ENCODE measurements at regions not wholly inside any gene's neighbourhood (a gene's known extent, or its start where the extent isn't known, plus 50 kb on each side); places are given as distances from the start of the nearest gene placed in this dataset.

GRCh38 chr1:76759171-76759860 lies 108.0 kb upstream of the ST6GALNAC5 start:
- Mint-ChIP-seq H3K27me3 (ENCODE audit: insufficient read depth, unreplicated experiment) (peaks cover 10% of the 10 kb centered on the region), H3K4me3 (ENCODE audit: unreplicated experiment) (no peak overlapping the region), H3K9me3 (ENCODE audit: unreplicated experiment) (no peaks in the 10 kb centered on the region), H3K36me3 (ENCODE audit: insufficient read depth, unreplicated experiment) (no peaks in the 10 kb centered on the region), H3K4me1 (ENCODE audit: low read depth, unreplicated experiment) (no peaks in the 10 kb centered on the region), H3K27ac (ENCODE audit: unreplicated experiment) (no peak overlapping the region)
- POLR2A ChIA-PET, result no interaction called here
- no peak for DNase-seq
- no peak for TF ChIP-seq CTCF (IDR thresholded peaks at IDR 0.05; ENCODE audit: insufficient read depth in 1 of 2, low read depth in 1 of 2, low read length in 1 of 2, severe bottlenecking in 1 of 2, unreplicated experiment in 1 of 2)
- no peaks in the 10 kb centered on the region for H3K4me1 ChIP-seq
- BruUV-seq (replicated peaks), result no TSS peak
- CTCF ChIA-PET, result no interaction called here
- H3K27me3 ChIP-seq (replicated peaks; ENCODE audit: control insufficient read depth, insufficient read depth, low read length), result no peaks in the 10 kb centered on the region
- intact Hi-C loops (cut with micrococcal nuclease; ENCODE audit: unreplicated experiment), result no loop called here
- H3K9me3 ChIP-seq, result no peaks in the 10 kb centered on the region
- no peak overlapping the region for H3K4me3 ChIP-seq (ENCODE audit: low read depth, low read length)
- no peaks in the 10 kb centered on the region for H3K36me3 ChIP-seq (ENCODE audit: control insufficient read depth, insufficient read depth, low read length)

- Mint-ChIP-seq H3K27me3 (ENCODE audit: insufficient read depth, unreplicated experiment) (peaks cover 15% of the 10 kb centered on the region), H3K27ac (ENCODE audit: unreplicated experiment) (no peak overlapping the region), H3K4me3 (ENCODE audit: unreplicated experiment) (no peak overlapping the region), H3K36me3 (ENCODE audit: insufficient read depth, unreplicated experiment) (no peaks in the 10 kb centered on the region), H3K9me3 (ENCODE audit: unreplicated experiment) (no peaks in the 10 kb centered on the region), H3K4me1 (ENCODE audit: low read depth, unreplicated experiment) (no peaks in the 10 kb centered on the region)
- Histone ChIP-seq H3K36me3 (ENCODE audit: control insufficient read depth, insufficient read depth, low read length) (no peaks in the 10 kb centered on the region), H3K9me3 (no peaks in the 10 kb centered on the region), H3K27me3 (replicated peaks; ENCODE audit: control insufficient read depth, insufficient read depth, low read length) (no peaks in the 10 kb centered on the region), H3K4me1 (no peaks in the 10 kb centered on the region), H3K4me3 (ENCODE audit: low read depth, low read length) (no peak overlapping the region)
- intact Hi-C loops (cut with micrococcal nuclease; ENCODE audit: unreplicated experiment), result no loop called here
- BruUV-seq (replicated peaks), result no TSS peak
- DNase-seq, result no peak
- ChIA-PET POLR2A (no interaction called here), CTCF (no interaction called here)
- no peak for TF ChIP-seq CTCF (IDR thresholded peaks at IDR 0.05; ENCODE audit: insufficient read depth in 1 of 2, low read depth in 1 of 2, low read length in 1 of 2, severe bottlenecking in 1 of 2, unreplicated experiment in 1 of 2)
Measured at GRCh38 chr1:76759950-76760349, 107.3 kb upstream of the ST6GALNAC5 start.

- BruUV-seq (replicated peaks), result no TSS peak
Measured at GRCh38 chr1:76763738-76764137, 103.5 kb upstream of the ST6GALNAC5 start.

More at GRCh38 chr1:76763738-76764137, 103.5 kb upstream of the ST6GALNAC5 start:
- Mint-ChIP-seq H3K27me3 (ENCODE audit: insufficient read depth, unreplicated experiment) (peaks cover 9% of the 10 kb centered on the region), H3K27ac (ENCODE audit: unreplicated experiment) (no peak overlapping the region), H3K4me1 (ENCODE audit: low read depth, unreplicated experiment) (no peaks in the 10 kb centered on the region), H3K9me3 (ENCODE audit: unreplicated experiment) (no peaks in the 10 kb centered on the region), H3K4me3 (ENCODE audit: unreplicated experiment) (no peak overlapping the region), H3K36me3 (ENCODE audit: insufficient read depth, unreplicated experiment) (no peaks in the 10 kb centered on the region)
- Histone ChIP-seq H3K27me3 (replicated peaks; ENCODE audit: control insufficient read depth, insufficient read depth, low read length) (no peaks in the 10 kb centered on the region), H3K4me3 (ENCODE audit: low read depth, low read length) (no peak overlapping the region), H3K36me3 (ENCODE audit: control insufficient read depth, insufficient read depth, low read length) (no peaks in the 10 kb centered on the region), H3K9me3 (no peaks in the 10 kb centered on the region), H3K4me1 (no peaks in the 10 kb centered on the region)
- CTCF ChIA-PET, result no interaction called here
- TF ChIP-seq CTCF (IDR thresholded peaks at IDR 0.05; ENCODE audit: insufficient read depth in 1 of 2, low read depth in 1 of 2, low read length in 1 of 2, severe bottlenecking in 1 of 2, unreplicated experiment in 1 of 2), result no peak
- no peak for DNase-seq
- intact Hi-C loops (cut with micrococcal nuclease; ENCODE audit: unreplicated experiment), result no loop called here
- POLR2A ChIA-PET, result no interaction called here
